K562 (cell line): ENCODE measurements at regions not wholly inside any gene's neighbourhood (a gene's known extent, or its start where the extent isn't known, plus 50 kb on each side); places are given as distances from the start of the nearest gene placed in this dataset.

ENCODE experiments used
- C11orf30 ChIP-seq: fragments of 450-650 bp; IDR thresholded peaks from 2 replicates; pipeline ENCODE4 v1.6.1; 2016; ENCODE audit warnings: low read depth, mild to moderate bottlenecking
- FOXJ2 ChIP-seq: fragments of 200-800 bp; sonication (Bioruptor generic); IDR thresholded peaks from 2 replicates; pipeline ENCODE4 v1.6.1; 2016; ENCODE audit warnings: missing genetic modification characterization, missing compliant biosample characterization
- ID3 ChIP-seq, 2 experiments: fragments of 250-450 bp in 1 of 2; fragments of 450-650 bp in 1 of 2; sonication (Bioruptor Pico) in 1 of 2; IDR thresholded peaks; 2 replicates each; pipeline versions ENCODE4 v1.6.1 to v1.8.0; 2016 to 2021; ENCODE audit warnings: mild to moderate bottlenecking in 2 of 2, moderate library complexity in 2 of 2, missing compliant biosample characterization in 1 of 2, missing genetic modification characterization in 1 of 2
- NCOA6 ChIP-seq: fragments of 450-650 bp; IDR thresholded peaks from 2 replicates; pipeline ENCODE4 v1.6.1; 2017; ENCODE audit warnings: mild to moderate bottlenecking
- POU5F1 ChIP-seq: fragments of 150-350 bp; IDR thresholded peaks from 2 replicates; pipeline ENCODE4 v1.6.1; 2014; ENCODE audit warnings: borderline replicate concordance, low read length, low read depth, mild to moderate bottlenecking; ENCODE audit not compliant: partially characterized antibody
- TOE1 ChIP-seq, 2 experiments: fragments of 450-650 bp in 1 of 2; sonication (generic) in 1 of 2; formaldehyde crosslinking in 1 of 2; IDR thresholded peaks; 2 replicates each; pipeline versions ENCODE4 v1.7.1 to v1.8.0; 2016 to 2022; ENCODE audit warnings: borderline replicate concordance in 2 of 2, mild to moderate bottlenecking in 2 of 2, antibody characterized with exemption in 1 of 2, inconsistent platforms in 1 of 2, low read depth in 1 of 2, missing genetic modification reagents in 1 of 2, moderate library complexity in 1 of 2
- XRCC5 ChIP-seq: fragments of 200-400 bp; formaldehyde crosslinking; IDR thresholded peaks from 2 replicates; pipeline ENCODE4 v1.6.1; 2017; ENCODE audit warnings: low read depth, mild to moderate bottlenecking, low read length
- ZNF124 ChIP-seq: sonication (generic); formaldehyde crosslinking; IDR thresholded peaks from 2 replicates; pipeline ENCODE4 v1.8.1; 2022; ENCODE audit warnings: missing genetic modification reagents
- ZNF263 ChIP-seq: sonication (generic); formaldehyde crosslinking; IDR thresholded peaks from 2 replicates; pipeline ENCODE4 v1.8.0; 2022; ENCODE audit warnings: mild to moderate bottlenecking, missing genetic modification reagents, borderline replicate concordance
- TF ChIP-seq, protein P1 (sequence below): fragments of 450-650 bp; IDR thresholded peaks from 2 replicates; pipeline ENCODE4 v1.6.1; 2016; ENCODE audit warnings: low read depth

DNA sequence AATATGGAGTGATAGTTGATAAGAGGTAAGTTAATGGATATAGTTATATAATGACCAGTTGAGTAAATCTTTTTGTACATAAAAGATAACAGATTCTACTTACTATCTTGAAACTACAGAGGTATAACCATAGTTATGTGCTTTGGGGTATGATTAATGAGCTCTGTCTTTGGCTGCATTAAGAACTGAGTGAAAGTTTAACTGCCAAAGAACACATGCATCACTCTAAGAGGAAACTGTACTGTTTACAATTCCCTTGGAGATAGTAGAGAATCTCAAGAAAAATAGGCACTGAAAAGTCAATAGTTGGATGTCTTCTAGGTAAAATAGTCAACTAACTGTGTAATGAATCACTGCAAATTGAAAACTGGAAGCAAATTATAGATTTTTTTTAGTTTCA lies 1129.5 kb downstream of the EPHA7 start (continued):
- TF ChIP-seq, protein P1, sequence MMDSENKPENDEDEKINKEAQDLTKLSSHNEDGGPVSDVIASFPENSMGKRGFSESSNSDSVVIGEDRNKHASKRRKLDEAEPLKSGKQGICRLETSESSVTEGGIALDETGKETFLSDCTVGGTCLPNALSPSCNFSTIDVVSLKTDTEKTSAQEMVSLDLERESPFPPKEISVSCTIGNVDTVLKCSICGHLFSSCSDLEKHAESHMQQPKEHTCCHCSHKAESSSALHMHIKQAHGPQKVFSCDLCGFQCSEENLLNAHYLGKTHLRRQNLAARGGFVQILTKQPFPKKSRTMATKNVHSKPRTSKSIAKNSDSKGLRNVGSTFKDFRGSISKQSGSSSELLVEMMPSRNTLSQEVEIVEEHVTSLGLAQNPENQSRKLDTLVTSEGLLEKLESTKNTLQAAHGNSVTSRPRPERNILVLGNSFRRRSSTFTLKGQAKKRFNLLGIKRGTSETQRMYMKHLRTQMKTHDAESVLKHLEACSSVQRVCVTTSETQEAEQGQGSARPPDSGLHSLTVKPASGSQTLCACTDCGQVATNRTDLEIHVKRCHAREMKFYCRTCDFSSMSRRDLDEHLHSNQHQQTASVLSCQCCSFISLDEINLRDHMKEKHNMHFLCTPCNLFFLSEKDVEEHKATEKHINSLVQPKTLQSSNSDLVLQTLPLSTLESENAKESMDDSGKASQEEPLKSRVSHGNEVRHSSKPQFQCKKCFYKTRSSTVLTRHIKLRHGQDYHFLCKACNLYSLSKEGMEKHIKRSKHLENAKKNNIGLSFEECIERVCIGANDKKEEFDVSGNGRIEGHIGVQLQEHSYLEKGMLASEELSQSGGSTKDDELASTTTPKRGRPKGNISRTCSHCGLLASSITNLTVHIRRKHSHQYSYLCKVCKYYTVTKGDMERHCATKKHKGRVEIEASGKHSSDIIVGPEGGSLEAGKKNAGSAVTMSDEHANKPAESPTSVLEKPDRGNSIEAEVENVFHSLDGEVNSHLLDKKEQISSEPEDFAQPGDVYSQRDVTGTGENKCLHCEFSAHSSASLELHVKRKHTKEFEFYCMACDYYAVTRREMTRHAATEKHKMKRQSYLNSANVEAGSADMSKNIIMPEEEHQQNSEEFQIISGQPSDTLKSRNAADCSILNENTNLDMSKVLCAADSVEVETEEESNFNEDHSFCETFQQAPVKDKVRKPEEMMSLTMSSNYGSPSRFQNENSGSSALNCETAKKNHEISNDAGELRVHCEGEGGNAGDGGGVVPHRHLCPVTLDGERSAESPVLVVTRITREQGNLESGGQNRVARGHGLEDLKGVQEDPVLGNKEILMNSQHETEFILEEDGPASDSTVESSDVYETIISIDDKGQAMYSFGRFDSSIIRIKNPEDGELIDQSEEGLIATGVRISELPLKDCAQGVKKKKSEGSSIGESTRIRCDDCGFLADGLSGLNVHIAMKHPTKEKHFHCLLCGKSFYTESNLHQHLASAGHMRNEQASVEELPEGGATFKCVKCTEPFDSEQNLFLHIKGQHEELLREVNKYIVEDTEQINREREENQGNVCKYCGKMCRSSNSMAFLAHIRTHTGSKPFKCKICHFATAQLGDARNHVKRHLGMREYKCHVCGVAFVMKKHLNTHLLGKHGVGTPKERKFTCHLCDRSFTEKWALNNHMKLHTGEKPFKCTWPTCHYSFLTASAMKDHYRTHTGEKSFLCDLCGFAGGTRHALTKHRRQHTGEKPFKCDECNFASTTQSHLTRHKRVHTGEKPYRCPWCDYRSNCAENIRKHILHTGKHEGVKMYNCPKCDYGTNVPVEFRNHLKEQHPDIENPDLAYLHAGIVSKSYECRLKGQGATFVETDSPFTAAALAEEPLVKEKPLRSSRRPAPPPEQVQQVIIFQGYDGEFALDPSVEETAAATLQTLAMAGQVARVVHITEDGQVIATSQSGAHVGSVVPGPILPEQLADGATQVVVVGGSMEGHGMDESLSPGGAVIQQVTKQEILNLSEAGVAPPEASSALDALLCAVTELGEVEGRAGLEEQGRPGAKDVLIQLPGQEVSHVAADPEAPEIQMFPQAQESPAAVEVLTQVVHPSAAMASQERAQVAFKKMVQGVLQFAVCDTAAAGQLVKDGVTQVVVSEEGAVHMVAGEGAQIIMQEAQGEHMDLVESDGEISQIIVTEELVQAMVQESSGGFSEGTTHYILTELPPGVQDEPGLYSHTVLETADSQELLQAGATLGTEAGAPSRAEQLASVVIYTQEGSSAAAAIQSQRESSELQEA = no peak
- TF ChIP-seq FOXJ2 (tag) (no peak), NCOA6 (no peak), XRCC5 (no peak), C11orf30 (no peak), POU5F1 (no peak), ZNF263 (CRISPR knock-in tag) (no peak), TOE1 (IDR thresholded peaks at IDR 0.05; ENCODE audit: borderline replicate concordance) (no peak), TOE1 (CRISPR knock-in tag; IDR thresholded peaks at IDR 0.05; ENCODE audit: borderline replicate concordance, low read depth) (no peak), ZNF124 (CRISPR knock-in tag) (no peak), ID3 (CRISPR knock-in tag; IDR thresholded peaks at IDR 0.05) (no peak), ID3 (tag; IDR thresholded peaks at IDR 0.05) (no peak)
